Gastrocnemius medialis (tissue), 4 donors: ENCODE measurements at regions not wholly inside any gene's neighbourhood (a gene's known extent, or its start where the extent isn't known, plus 50 kb on each side); places are given as distances from the start of the nearest gene placed in this dataset.

Source experiments
- ATAC-seq, 2 donors: fragments of 150-250 bp; one replicate each; pipeline ENCODE4 v1.9.1; 2016
- DNase-seq, 2 donors: peaks; one replicate each; pipeline ENCODE4 v3.0.0-alpha.2; 2019
- H3K27ac ChIP-seq, 4 donors: fragments of 200-600 bp; sonication (generic); 1 replicate in 1 of 4; 2 replicates in 3 of 4; pipeline ENCODE4 v1.5.1; 2016 to 2018; ENCODE audit warnings: mild to moderate bottlenecking in 2 of 4, moderate library complexity in 1 of 4
- H3K27me3 ChIP-seq, 3 donors: fragments of 200-600 bp; sonication (generic) in 2 of 3; 1 replicate in 1 of 3; 2 replicates in 2 of 3; pipeline versions ENCODE4 v1.5.1 to v1.6.0; 2016 to 2019; ENCODE audit warnings: mild to moderate bottlenecking in 1 of 3, moderate library complexity in 1 of 3
- H3K36me3 ChIP-seq, 2 donors: fragments of 200-600 bp; sonication (generic) in 1 of 2; one replicate each; pipeline ENCODE4 v1.5.1; 2017 to 2018
- H3K4me1 ChIP-seq, 2 donors: fragments of 200-600 bp; sonication (generic) in 1 of 2; one replicate each; pipeline ENCODE4 v1.5.1; 2016 to 2017; ENCODE audit warnings: mild to moderate bottlenecking in 2 of 2
- H3K4me3 ChIP-seq, 4 donors: fragments of 200-600 bp; sonication (generic) in 3 of 4; 1 replicate in 1 of 4; 2 replicates in 3 of 4; pipeline ENCODE4 v1.5.1; 2016 to 2019; ENCODE audit warnings: mild to moderate bottlenecking in 2 of 4
- H3K9me3 ChIP-seq, 3 donors: fragments of 200-600 bp; sonication (generic) in 2 of 3; 1 replicate in 1 of 3; 2 replicates in 2 of 3; pipeline ENCODE4 v1.5.1; 2016 to 2019
- CTCF ChIP-seq, 5 experiments: fragments of 450-650 bp in 3 of 5; fragments of 200-600 bp in 2 of 5; sonication (generic) in 2 of 5; IDR thresholded peaks in 4 of 5; conservative IDR thresholded peaks in 1 of 5; 1 replicate in 4 of 5; 2 replicates in 1 of 5; pipeline ENCODE4 v1.5.1; 2016 to 2019; ENCODE audit warnings: antibody characterized with exemption in 5 of 5, mild to moderate bottlenecking in 3 of 5, moderate library complexity in 3 of 5
- POLR2A ChIP-seq, 2 donors: fragments of 450-650 bp; IDR thresholded peaks; one replicate each; pipeline ENCODE4 v1.6.1; 2017; ENCODE audit warnings: antibody characterized with exemption in 2 of 2, mild to moderate bottlenecking in 2 of 2, moderate library complexity in 2 of 2
- in situ Hi-C, 4 donors: fragments of 200-750 bp; cut with MboI; loops; one replicate each; pipeline versions ENCODE4 v1.15.0 to v1.8.0; 2017; ENCODE audit warnings: low sequenced_read_pairs in 4 of 4
- intact Hi-C: fragments of 100-400 bp; cut with DNase I; formaldehyde crosslinking; loops from one replicate; pipeline ENCODE4 v1.15.1; 2023; ENCODE audit warnings: low total_unique reads

GRCh38 chr7:26477381-26477990 lies 185.8 kb downstream of the SNX10 start:
- Histone ChIP-seq H3K4me1 (no peaks in the 10 kb centered on the region), H3K4me3 (no peak overlapping the region), H3K36me3 (no peaks in the 10 kb centered on the region), H3K27ac (no peak overlapping the region), H3K27me3 (no peaks in the 10 kb centered on the region), H3K9me3 (no peaks in the 10 kb centered on the region)
- intact Hi-C loops: no loop called here
- in situ Hi-C loops: no loop called here
- ATAC-seq (no peak), DNase-seq (no peak)
- no peak for TF ChIP-seq CTCF (IDR thresholded peaks at IDR 0.05 in 4 of 5, conservative IDR thresholded peaks at IDR 0.05 in 1 of 5)

GRCh38 chr7:26478550-26478949 lies 186.9 kb downstream of the SNX10 start:
- no peak overlapping the region for H3K27ac ChIP-seq
- no peaks in the 10 kb centered on the region for H3K9me3 ChIP-seq
- TF ChIP-seq CTCF (IDR thresholded peaks at IDR 0.05 in 4 of 5, conservative IDR thresholded peaks at IDR 0.05 in 1 of 5) (no peak), POLR2A (IDR thresholded peaks at IDR 0.05) (no peak)
- no peaks in the 10 kb centered on the region for H3K36me3 ChIP-seq
- DNase-seq: no peak
- H3K27me3 ChIP-seq: no peaks in the 10 kb centered on the region
- H3K4me1 ChIP-seq: no peaks in the 10 kb centered on the region
- ATAC-seq: no peak
- no peak overlapping the region for H3K4me3 ChIP-seq
- in situ Hi-C loops (no loop called here), intact Hi-C loops (no loop called here)

- TF ChIP-seq CTCF (IDR thresholded peaks at IDR 0.05 in 4 of 5, conservative IDR thresholded peaks at IDR 0.05 in 1 of 5) (no peak), POLR2A (IDR thresholded peaks at IDR 0.05) (no peak)
- no peaks in the 10 kb centered on the region for H3K4me1 ChIP-seq
- no peak overlapping the region for H3K4me3 ChIP-seq
- no peak for DNase-seq
- H3K9me3 ChIP-seq: no peaks in the 10 kb centered on the region
- intact Hi-C loops (no loop called here), in situ Hi-C loops (no loop called here)
- H3K27me3 ChIP-seq: no peaks in the 10 kb centered on the region
- H3K27ac ChIP-seq: no peak overlapping the region
- no peaks in the 10 kb centered on the region for H3K36me3 ChIP-seq
- no peak for ATAC-seq
Observed at GRCh38 chr7:26479581-26479980, 187.9 kb downstream of the SNX10 start.

GRCh38 chr7:26480156-26480555 lies 188.5 kb downstream of the SNX10 start:
- no peaks in the 10 kb centered on the region for H3K27me3 ChIP-seq
- TF ChIP-seq CTCF (IDR thresholded peaks at IDR 0.05 in 4 of 5, conservative IDR thresholded peaks at IDR 0.05 in 1 of 5): no peak
- no peak for TF ChIP-seq POLR2A (IDR thresholded peaks at IDR 0.05)
- no peaks in the 10 kb centered on the region for H3K36me3 ChIP-seq
- no peak overlapping the region for H3K27ac ChIP-seq
- no peak overlapping the region for H3K4me3 ChIP-seq
- in situ Hi-C loops: no loop called here
- intact Hi-C loops: no loop called here
- ATAC-seq: no peak
- H3K9me3 ChIP-seq: no peaks in the 10 kb centered on the region
- no peaks in the 10 kb centered on the region for H3K4me1 ChIP-seq
- no peak for DNase-seq

GRCh38 chr7:26482927-26483326 lies 191.3 kb downstream of the SNX10 start:
- ATAC-seq: no peak
- no peak for TF ChIP-seq CTCF (IDR thresholded peaks at IDR 0.05 in 4 of 5, conservative IDR thresholded peaks at IDR 0.05 in 1 of 5)
- TF ChIP-seq POLR2A (IDR thresholded peaks at IDR 0.05): no peak
- Histone ChIP-seq H3K36me3 (no peaks in the 10 kb centered on the region), H3K27me3 (no peaks in the 10 kb centered on the region), H3K27ac (no peak overlapping the region), H3K9me3 (no peaks in the 10 kb centered on the region), H3K4me3 (no peak overlapping the region), H3K4me1 (no peaks in the 10 kb centered on the region)
- in situ Hi-C loops (no loop called here), intact Hi-C loops (no loop called here)
- DNase-seq: no peak
